ENCODE measurements at regions not wholly inside any gene's neighbourhood (a gene's known extent, or its start where the extent isn't known, plus 50 kb on each side); places are given as distances from the start of the nearest gene placed in this dataset.

DNA sequence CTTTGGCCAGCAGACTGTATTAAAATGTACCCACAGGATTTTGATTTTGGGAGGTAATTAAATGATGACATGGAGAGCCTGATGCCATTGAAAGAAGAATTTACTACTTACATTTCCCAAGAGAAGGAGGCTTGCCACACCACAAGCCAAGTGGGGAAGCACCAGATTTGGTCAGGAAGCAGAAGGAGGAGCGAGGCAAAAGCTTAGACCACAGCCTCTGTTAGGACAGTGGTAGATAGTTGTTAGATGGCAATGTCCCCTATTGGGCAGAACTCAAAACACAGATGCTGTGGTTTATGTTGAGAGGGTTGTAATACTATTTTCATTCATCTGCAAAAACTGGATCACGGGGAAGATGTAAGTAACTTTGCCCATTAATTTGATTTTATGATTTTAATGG lies 709.4 kb downstream of the VRK1 start:
- DNase-seq: no peak
- no peaks in the 10 kb centered on the region for H3K9me3 ChIP-seq
- H3K4me1 ChIP-seq: no peaks in the 10 kb centered on the region
- H3K4me3 ChIP-seq: no peak overlapping the region
- TF ChIP-seq, protein P1, sequence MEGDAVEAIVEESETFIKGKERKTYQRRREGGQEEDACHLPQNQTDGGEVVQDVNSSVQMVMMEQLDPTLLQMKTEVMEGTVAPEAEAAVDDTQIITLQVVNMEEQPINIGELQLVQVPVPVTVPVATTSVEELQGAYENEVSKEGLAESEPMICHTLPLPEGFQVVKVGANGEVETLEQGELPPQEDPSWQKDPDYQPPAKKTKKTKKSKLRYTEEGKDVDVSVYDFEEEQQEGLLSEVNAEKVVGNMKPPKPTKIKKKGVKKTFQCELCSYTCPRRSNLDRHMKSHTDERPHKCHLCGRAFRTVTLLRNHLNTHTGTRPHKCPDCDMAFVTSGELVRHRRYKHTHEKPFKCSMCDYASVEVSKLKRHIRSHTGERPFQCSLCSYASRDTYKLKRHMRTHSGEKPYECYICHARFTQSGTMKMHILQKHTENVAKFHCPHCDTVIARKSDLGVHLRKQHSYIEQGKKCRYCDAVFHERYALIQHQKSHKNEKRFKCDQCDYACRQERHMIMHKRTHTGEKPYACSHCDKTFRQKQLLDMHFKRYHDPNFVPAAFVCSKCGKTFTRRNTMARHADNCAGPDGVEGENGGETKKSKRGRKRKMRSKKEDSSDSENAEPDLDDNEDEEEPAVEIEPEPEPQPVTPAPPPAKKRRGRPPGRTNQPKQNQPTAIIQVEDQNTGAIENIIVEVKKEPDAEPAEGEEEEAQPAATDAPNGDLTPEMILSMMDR (IDR thresholded peaks at IDR 0.05): no peak
- H3K27me3 ChIP-seq: no peaks in the 10 kb centered on the region
- intact Hi-C loops (cut with DNase I; ENCODE audit: low total_unique reads): no loop called here
- no peak overlapping the region for H3K27ac ChIP-seq
- no peaks in the 10 kb centered on the region for H3K36me3 ChIP-seq

DNA sequence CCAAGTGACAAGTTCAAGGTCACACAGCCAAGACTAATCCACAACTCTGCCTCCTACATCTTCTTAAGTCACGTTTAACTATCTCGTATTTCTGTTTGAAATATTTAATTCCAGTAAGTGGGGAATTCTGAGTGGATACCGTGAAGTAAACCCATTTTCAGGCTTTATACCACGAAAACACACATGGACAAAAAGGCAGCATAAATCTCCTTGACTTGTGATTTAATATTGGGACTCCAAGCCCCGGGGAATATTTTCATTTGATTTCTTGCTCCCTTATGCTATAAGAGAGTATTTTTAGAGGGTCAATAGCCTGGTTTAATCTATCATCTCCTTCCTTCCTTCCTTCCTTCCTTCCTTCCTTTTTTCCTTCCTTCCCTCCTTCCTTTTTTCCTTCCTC lies 716.7 kb downstream of the VRK1 start:
- Histone ChIP-seq H3K27ac (no peak overlapping the region), H3K4me3 (no peak overlapping the region), H3K9me3 (no peaks in the 10 kb centered on the region), H3K36me3 (no peaks in the 10 kb centered on the region), H3K27me3 (no peaks in the 10 kb centered on the region), H3K4me1 (no peaks in the 10 kb centered on the region)
- DNase-seq: no peak
- intact Hi-C loops (cut with DNase I; ENCODE audit: low total_unique reads): no loop called here
- TF ChIP-seq, protein P1 (IDR thresholded peaks at IDR 0.05): no peak

DNA sequence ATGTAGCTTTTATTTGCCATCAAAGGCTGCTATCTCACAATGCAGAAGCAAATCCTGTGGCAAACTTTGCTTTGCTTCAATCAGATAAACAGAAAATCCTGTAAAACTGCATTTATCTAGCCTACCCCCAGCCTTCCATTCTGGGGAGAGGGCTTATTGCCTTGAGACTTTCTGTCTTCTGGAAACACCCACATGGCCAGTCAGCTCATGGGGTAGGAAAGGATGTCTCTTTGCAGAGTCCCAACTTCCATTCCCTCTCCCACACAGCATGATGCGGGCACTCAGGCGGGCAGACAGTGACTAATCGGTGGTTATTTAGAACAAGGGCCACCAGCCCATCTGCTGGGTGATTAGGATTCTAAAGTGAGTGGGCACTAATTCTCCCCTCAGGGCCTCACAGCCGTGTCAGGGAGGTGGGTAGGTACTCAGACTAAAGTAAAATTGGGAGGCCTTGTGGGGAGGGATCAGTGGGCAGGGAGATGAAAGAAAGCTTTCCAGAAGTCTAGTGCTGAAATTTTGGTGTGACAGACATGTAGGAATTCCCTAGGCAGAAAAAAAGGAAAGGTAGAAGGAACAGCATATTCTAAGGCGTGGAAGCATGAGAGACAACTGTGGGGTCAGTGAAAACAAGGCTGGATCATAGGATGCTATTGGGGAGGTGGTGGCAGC lies 720.5 kb downstream of the VRK1 start:
- Histone ChIP-seq H3K4me1 (no peaks in the 10 kb centered on the region), H3K9me3 (no peaks in the 10 kb centered on the region), H3K27me3 (no peaks in the 10 kb centered on the region), H3K4me3 (no peak overlapping the region), H3K36me3 (no peaks in the 10 kb centered on the region), H3K27ac (no peak overlapping the region)
- no peak for DNase-seq
- intact Hi-C loops (cut with DNase I; ENCODE audit: low total_unique reads): no loop called here
- TF ChIP-seq, protein P1 (IDR thresholded peaks at IDR 0.05): no peak

DNA sequence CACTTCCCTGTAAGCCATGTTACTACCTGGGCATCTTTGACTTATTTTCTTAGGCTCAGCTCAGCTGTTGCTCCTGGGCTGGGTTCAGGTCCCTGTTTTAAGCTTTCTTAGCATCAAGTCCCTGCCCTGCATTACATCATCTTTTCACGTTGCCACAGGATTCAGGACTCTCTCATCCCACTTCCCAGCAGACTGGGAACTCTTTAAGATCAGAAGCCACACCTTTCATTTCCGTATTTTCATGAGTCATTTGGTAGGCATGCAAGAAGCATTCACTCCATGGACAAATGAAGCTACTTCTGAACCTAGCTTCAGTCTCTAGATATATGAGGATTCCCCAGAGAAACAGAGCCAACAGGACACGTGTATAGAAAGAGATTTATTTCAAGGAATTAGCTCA lies 726.8 kb downstream of the VRK1 start:
- H3K4me3 ChIP-seq: no peak overlapping the region
- H3K27ac ChIP-seq: no peak overlapping the region
- H3K4me1 ChIP-seq: no peaks in the 10 kb centered on the region
- TF ChIP-seq, protein P1 (IDR thresholded peaks at IDR 0.05): no peak
- no peaks in the 10 kb centered on the region for H3K36me3 ChIP-seq
- H3K9me3 ChIP-seq: no peaks in the 10 kb centered on the region
- intact Hi-C loops (cut with DNase I; ENCODE audit: low total_unique reads): no loop called here
- no peak for DNase-seq
- no peaks in the 10 kb centered on the region for H3K27me3 ChIP-seq

DNA sequence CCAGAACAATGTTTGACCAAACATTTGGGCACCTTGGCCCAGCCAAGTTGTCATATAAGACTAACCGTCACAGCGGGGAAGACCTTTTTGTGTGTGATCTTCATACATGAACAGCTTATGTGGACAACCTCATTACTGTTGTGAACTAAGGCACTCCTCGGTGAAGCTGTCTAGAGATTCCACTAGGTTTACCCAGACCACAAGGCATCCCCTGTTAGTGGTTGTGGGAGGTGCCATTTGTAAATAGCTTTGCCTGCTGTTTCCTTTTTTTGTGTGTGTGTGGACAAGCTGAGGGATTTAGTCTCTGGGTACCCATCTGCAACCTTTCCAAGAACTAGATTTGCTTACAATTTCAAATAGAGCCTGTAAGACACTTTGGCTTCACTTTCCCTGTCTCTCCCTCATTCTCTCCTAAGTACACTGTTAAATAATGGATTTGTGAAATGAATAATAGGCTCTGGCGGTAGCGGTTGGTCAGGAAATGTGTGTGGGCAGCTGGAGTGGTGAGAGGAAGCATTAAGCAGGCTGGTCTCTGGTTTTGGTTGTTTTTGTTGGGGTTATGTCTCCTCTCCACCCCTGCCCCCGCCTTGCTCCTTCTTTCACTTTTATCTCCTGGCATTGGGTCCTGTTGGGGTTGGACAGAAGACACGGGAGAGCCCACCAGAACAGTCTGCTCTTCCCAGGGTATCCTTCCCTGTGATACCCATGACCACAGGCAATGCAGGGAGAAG lies 727.6 kb downstream of the VRK1 start:
- DNase-seq: no peak
- H3K4me3 ChIP-seq: no peak overlapping the region
- intact Hi-C loops (cut with DNase I; ENCODE audit: low total_unique reads): no loop called here
- no peak overlapping the region for H3K27ac ChIP-seq
- no peaks in the 10 kb centered on the region for H3K4me1 ChIP-seq
- no peaks in the 10 kb centered on the region for H3K27me3 ChIP-seq
- H3K9me3 ChIP-seq: no peaks in the 10 kb centered on the region
- TF ChIP-seq, protein P1 (IDR thresholded peaks at IDR 0.05): no peak
- no peaks in the 10 kb centered on the region for H3K36me3 ChIP-seq
